ENCODE measurements at regions not wholly inside any gene's neighbourhood (a gene's known extent, or its start where the extent isn't known, plus 50 kb on each side); places are given as distances from the start of the nearest gene placed in this dataset.

GRCh38 chr9:73896061-73896460, 601.1 kb upstream of the RORB start:
- no peak overlapping the region for H3K4me3 ChIP-seq (replicated peaks; ENCODE audit: low read depth, low read length)
- no peak for TF ChIP-seq CTCF (IDR thresholded peaks at IDR 0.05; ENCODE audit: insufficient read depth, low read length, poor library complexity, severe bottlenecking)
- H3K27me3 ChIP-seq (replicated peaks; ENCODE audit: control insufficient read depth, insufficient read depth, low read length): no peaks in the 10 kb centered on the region
- no peaks in the 10 kb centered on the region for H3K36me3 ChIP-seq (ENCODE audit: control insufficient read depth, insufficient read depth, low read length)
- DNase-seq (ENCODE audit: extremely low read depth, insufficient read length): no peak

DNA sequence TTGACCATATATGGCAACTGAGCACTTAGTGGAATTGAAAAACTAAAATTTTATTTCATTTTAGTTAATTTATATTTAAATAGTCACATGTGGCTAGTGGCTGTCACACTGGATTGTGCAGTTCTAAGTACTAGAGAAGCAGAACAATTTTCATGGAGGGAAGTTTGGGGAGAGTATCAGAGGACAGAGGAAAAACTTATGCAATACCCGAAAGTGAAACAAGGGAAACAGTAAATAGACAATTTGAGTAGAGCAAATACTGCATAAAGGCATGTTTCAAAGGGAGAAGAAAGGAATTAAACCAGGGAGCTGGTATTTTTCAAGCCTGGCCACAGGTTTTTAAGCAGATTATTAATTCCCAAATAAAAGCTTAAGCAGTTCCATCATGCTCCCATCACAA, 590.5 kb upstream of the RORB start:
- Histone ChIP-seq H3K27me3 (replicated peaks; ENCODE audit: control insufficient read depth, insufficient read depth, low read length) (no peaks in the 10 kb centered on the region), H3K4me3 (replicated peaks; ENCODE audit: low read depth, low read length) (no peak overlapping the region), H3K36me3 (ENCODE audit: control insufficient read depth, insufficient read depth, low read length) (no peaks in the 10 kb centered on the region)
- no peak for DNase-seq (ENCODE audit: extremely low read depth, insufficient read length)
- TF ChIP-seq CTCF (IDR thresholded peaks at IDR 0.05; ENCODE audit: insufficient read depth, low read length, poor library complexity, severe bottlenecking): no peak

DNA sequence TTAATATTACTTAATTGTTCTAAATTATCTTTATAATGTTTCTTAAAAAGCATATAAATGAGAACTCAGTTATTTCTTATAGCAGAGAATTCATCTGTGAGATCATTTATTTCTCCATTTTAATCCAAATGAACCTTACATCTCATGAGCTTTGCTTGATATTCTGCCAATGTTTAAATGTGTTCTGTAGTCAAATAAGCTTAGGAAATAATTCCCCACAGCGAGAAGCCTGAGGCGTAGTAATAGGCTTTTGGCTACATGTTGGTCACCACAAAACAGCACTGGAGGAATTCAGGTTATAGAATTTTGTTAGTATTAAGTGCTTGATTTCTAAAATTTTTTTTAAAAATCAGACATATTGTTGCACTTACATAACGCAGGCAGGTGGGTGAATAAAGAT, 585.3 kb upstream of the RORB start:
- H3K27me3 ChIP-seq (replicated peaks; ENCODE audit: control insufficient read depth, insufficient read depth, low read length): no peaks in the 10 kb centered on the region
- no peak for TF ChIP-seq CTCF (IDR thresholded peaks at IDR 0.05; ENCODE audit: insufficient read depth, low read length, poor library complexity, severe bottlenecking)
- H3K36me3 ChIP-seq (ENCODE audit: control insufficient read depth, insufficient read depth, low read length): no peaks in the 10 kb centered on the region
- no peak for DNase-seq (ENCODE audit: extremely low read depth, insufficient read length)
- no peak overlapping the region for H3K4me3 ChIP-seq (replicated peaks; ENCODE audit: low read depth, low read length)

DNA sequence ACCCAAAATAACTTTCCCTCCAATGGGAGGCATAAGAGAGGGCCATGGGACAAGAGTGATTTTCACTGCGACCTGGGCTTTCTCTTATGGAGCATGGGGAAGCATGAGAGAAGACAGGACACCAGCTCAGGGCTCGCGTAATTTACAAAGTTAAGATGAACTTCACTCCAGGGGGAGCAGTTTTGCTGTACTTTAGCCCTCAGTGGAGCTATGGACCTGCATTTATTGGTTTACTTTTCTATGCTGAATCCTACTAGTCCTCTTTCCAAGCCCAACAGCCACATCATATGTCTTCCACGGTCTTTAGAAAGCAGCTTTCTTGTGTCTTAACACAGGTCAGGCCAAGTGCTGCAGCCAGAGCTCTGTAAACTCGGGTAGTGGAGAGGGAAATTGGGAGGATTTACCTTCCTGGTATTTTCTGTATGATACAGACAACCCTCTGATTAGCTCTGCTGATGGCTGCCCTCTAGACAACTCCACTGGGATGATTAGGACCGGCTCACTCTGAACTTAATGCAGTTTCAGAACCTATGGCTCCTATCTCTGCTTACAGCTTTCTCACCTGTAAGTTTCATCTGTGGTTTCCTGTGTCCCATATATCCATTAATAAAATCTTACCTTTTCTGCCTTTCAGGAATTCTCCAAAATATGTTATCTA, 581.0 kb upstream of the RORB start:
- H3K27me3 ChIP-seq (replicated peaks; ENCODE audit: control insufficient read depth, insufficient read depth, low read length): no peaks in the 10 kb centered on the region
- DNase-seq (ENCODE audit: extremely low read depth, insufficient read length): no peak
- no peak for TF ChIP-seq CTCF (IDR thresholded peaks at IDR 0.05; ENCODE audit: insufficient read depth, low read length, poor library complexity, severe bottlenecking)
- H3K4me3 ChIP-seq (replicated peaks; ENCODE audit: low read depth, low read length): no peak overlapping the region
- no peaks in the 10 kb centered on the region for H3K36me3 ChIP-seq (ENCODE audit: control insufficient read depth, insufficient read depth, low read length)

DNA sequence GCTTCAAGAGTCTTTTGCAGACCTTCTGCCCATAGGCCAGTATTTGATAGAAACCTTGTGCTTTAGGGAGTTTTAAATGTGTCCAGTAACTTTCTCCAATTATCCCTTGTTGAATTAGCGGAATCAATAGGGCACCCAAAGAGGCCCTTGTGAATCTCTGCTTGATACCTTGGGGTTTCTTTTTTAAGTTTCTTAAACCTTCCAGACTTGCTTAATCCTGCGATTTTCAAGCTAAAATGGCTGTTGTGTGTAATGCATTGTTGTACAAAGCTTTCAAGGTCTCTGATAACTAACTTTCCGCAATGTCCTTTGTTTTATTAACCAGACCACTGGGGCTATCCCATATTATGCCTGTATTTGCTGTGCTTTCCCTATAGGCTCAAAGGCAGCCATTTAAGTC, 577.4 kb upstream of the RORB start:
- DNase-seq (ENCODE audit: extremely low read depth, insufficient read length): no peak
- TF ChIP-seq CTCF (IDR thresholded peaks at IDR 0.05; ENCODE audit: insufficient read depth, low read length, poor library complexity, severe bottlenecking): no peak
- Histone ChIP-seq H3K36me3 (ENCODE audit: control insufficient read depth, insufficient read depth, low read length) (no peaks in the 10 kb centered on the region), H3K4me3 (replicated peaks; ENCODE audit: low read depth, low read length) (no peak overlapping the region), H3K27me3 (replicated peaks; ENCODE audit: control insufficient read depth, insufficient read depth, low read length) (no peaks in the 10 kb centered on the region)

GRCh38 chr9:73923796-73924195, 573.3 kb upstream of the RORB start:
- Histone ChIP-seq H3K36me3 (ENCODE audit: control insufficient read depth, insufficient read depth, low read length) (no peaks in the 10 kb centered on the region), H3K27me3 (replicated peaks; ENCODE audit: control insufficient read depth, insufficient read depth, low read length) (no peaks in the 10 kb centered on the region), H3K4me3 (replicated peaks; ENCODE audit: low read depth, low read length) (no peak overlapping the region)
- no peak for TF ChIP-seq CTCF (IDR thresholded peaks at IDR 0.05; ENCODE audit: insufficient read depth, low read length, poor library complexity, severe bottlenecking)
- DNase-seq (ENCODE audit: extremely low read depth, insufficient read length): no peak

Measured in GM06990 (cell line).